Hematopoietic multipotent progenitor cell treated with erythropoietin and hydrocortisone succinate and interleukin-3 and kit ligand, for 4 days (in vitro differentiated cells): ENCODE measurements at regions not wholly inside any gene's neighbourhood (a gene's known extent, or its start where the extent isn't known, plus 50 kb on each side); places are given as distances from the start of the nearest gene placed in this dataset.
"Not testable (repeated sequence)": the region's sequence is repeated elsewhere in the genome, so short reads cannot be mapped to it uniquely, and the experiment has no call there.

Experiments used
- DNase-seq: peaks from one replicate; pipeline ENCODE4 v3.0.0-alpha.2; 2015

- DNase-seq = no peak
Measured at GRCh38 chr5:1961952-1962595, 79.3 kb upstream of the IRX4 start.

GRCh38 chr5:1961304-1961946 lies 78.7 kb upstream of the IRX4 start:
- DNase-seq = no peak

GRCh38 chr5:1960595-1961303 lies 78.0 kb upstream of the IRX4 start:
- no peak for DNase-seq

GRCh38 chr5:1959725-1960581 lies 77.2 kb upstream of the IRX4 start:
- DNase-seq = no peak

- no peak for DNase-seq
Measured at GRCh38 chr5:1959231-1959630, 76.5 kb upstream of the IRX4 start.

GRCh38 chr5:1958211-1959010 lies 75.7 kb upstream of the IRX4 start:
- DNase-seq = no peak

GRCh38 chr5:1955586-1955985 lies 72.9 kb upstream of the IRX4 start:
- DNase-seq = no peak

GRCh38 chr5:1953710-1954109 lies 71.0 kb upstream of the IRX4 start:
- not testable (repeated sequence) for DNase-seq

GRCh38 chr5:1952444-1953099 lies 69.8 kb upstream of the IRX4 start:
- no peak for DNase-seq

GRCh38 chr5:1952021-1952420 lies 69.3 kb upstream of the IRX4 start:
- no peak for DNase-seq

- DNase-seq = no peak
Measured at GRCh38 chr5:1951165-1951816, 68.6 kb upstream of the IRX4 start.

GRCh38 chr5:1950708-1951103 lies 68.0 kb upstream of the IRX4 start:
- DNase-seq = no peak

- DNase-seq = no peak
Measured at GRCh38 chr5:1950096-1950707, 67.5 kb upstream of the IRX4 start.

- DNase-seq = no peak
Measured at GRCh38 chr5:1949253-1949652, 66.5 kb upstream of the IRX4 start.

- DNase-seq = no peak
Measured at GRCh38 chr5:1948663-1949191, 66.0 kb upstream of the IRX4 start.

- DNase-seq = no peak
Measured at GRCh38 chr5:1948111-1948510, 65.4 kb upstream of the IRX4 start.

GRCh38 chr5:1946776-1947175 lies 64.1 kb upstream of the IRX4 start:
- no peak for DNase-seq

- no peak for DNase-seq
Measured at GRCh38 chr5:1946122-1946677, 63.5 kb upstream of the IRX4 start.

GRCh38 chr5:1945606-1946005 lies 62.9 kb upstream of the IRX4 start:
- no peak for DNase-seq

- no peak for DNase-seq
Measured at GRCh38 chr5:1944408-1944807, 61.7 kb upstream of the IRX4 start.
